Activated B cell treated with CpG ODN at 0.5 μM for 24 hours (primary cell): ENCODE measurements at regions not wholly inside any gene's neighbourhood (a gene's known extent, or its start where the extent isn't known, plus 50 kb on each side); places are given as distances from the start of the nearest gene placed in this dataset.

ENCODE experiments used
- ATAC-seq: fragments of 200-7000 bp; cut with Tn5 transposase; one replicate; pipeline ENCODE4 v1.10.0; 2021; ENCODE audit warnings: low read depth, mild to moderate bottlenecking, moderate library complexity
- CTCF ChIA-PET: fragments of 350-600 bp; sonication (Branson Sonifier 250); formaldehyde crosslinking; loops from one replicate; lab custom pipeline; 2021; ENCODE audit warnings: antibody characterized with exemption; lab: Charles Lee
- POLR2A ChIA-PET: fragments of 350-600 bp; sonication (Branson Sonifier 250); formaldehyde crosslinking; loops from one replicate; lab custom pipeline; 2021; ENCODE audit warnings: antibody characterized with exemption; lab: Charles Lee
- DNase-seq: peaks from one replicate; pipeline ENCODE4 v3.0.0; 2022
- H3K27ac Mint-ChIP-seq: one replicate; pipeline ENCODE4 v1.8.0; 2020; ENCODE audit warnings: mixed read lengths
- H3K27me3 Mint-ChIP-seq: one replicate; pipeline ENCODE4 v1.8.0; 2021; ENCODE audit warnings: mixed read lengths
- H3K36me3 Mint-ChIP-seq: one replicate; pipeline ENCODE4 v1.8.0; 2021; ENCODE audit warnings: low read depth, mixed read lengths
- H3K4me1 Mint-ChIP-seq: one replicate; pipeline ENCODE4 v1.8.0; 2021; ENCODE audit warnings: mixed read lengths
- H3K4me3 Mint-ChIP-seq: one replicate; pipeline ENCODE4 v1.8.0; 2020; ENCODE audit warnings: mild to moderate bottlenecking, mixed read lengths
- H3K9me3 Mint-ChIP-seq: one replicate; pipeline ENCODE4 v1.8.0; 2020; ENCODE audit warnings: mixed read lengths
- intact Hi-C: fragments of 100-400 bp; cut with micrococcal nuclease; formaldehyde crosslinking; loops from one replicate; pipeline ENCODE4 v1.15.1; 2024
- TF ChIP-seq, protein P1 (sequence below): fragments of 200-600 bp; IDR thresholded peaks from one replicate; pipeline ENCODE4 v1.8.0; 2022; ENCODE audit warnings: antibody characterized with exemption, mild to moderate bottlenecking

DNA sequence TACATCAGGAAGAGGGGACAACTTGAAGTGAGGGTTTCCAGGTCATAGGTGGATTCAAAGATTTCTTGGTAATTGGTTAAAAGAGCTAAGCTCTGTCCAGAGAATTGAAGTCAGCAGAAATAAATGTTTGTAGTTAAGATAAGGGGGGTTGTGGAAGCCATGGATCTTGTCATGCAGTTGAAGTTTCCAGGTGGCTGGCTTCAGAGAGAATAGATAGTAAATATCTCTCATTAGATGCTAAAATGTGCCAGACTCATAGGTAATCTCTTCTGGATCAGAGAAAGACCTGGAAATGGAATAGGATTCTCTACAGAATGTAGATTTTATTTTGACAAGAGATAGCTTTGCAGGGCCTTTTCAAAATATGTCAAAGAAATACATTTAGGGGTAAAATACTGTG, 491.7 kb downstream of the PRR16 start:
- intact Hi-C loops, result no loop called here
- no peaks in the 10 kb centered on the region for H3K27me3 Mint-ChIP-seq
- H3K4me1 Mint-ChIP-seq, result no peaks in the 10 kb centered on the region
- H3K36me3 Mint-ChIP-seq, result no peaks in the 10 kb centered on the region
- ChIA-PET POLR2A (no interaction called here), CTCF (no interaction called here)
- TF ChIP-seq, protein P1, sequence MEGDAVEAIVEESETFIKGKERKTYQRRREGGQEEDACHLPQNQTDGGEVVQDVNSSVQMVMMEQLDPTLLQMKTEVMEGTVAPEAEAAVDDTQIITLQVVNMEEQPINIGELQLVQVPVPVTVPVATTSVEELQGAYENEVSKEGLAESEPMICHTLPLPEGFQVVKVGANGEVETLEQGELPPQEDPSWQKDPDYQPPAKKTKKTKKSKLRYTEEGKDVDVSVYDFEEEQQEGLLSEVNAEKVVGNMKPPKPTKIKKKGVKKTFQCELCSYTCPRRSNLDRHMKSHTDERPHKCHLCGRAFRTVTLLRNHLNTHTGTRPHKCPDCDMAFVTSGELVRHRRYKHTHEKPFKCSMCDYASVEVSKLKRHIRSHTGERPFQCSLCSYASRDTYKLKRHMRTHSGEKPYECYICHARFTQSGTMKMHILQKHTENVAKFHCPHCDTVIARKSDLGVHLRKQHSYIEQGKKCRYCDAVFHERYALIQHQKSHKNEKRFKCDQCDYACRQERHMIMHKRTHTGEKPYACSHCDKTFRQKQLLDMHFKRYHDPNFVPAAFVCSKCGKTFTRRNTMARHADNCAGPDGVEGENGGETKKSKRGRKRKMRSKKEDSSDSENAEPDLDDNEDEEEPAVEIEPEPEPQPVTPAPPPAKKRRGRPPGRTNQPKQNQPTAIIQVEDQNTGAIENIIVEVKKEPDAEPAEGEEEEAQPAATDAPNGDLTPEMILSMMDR, result no peak
- no peak overlapping the region for H3K27ac Mint-ChIP-seq
- no peak overlapping the region for H3K4me3 Mint-ChIP-seq
- peaks cover 20% of the 10 kb centered on the region for H3K9me3 Mint-ChIP-seq
- no peak for ATAC-seq
- no peak for DNase-seq

DNA sequence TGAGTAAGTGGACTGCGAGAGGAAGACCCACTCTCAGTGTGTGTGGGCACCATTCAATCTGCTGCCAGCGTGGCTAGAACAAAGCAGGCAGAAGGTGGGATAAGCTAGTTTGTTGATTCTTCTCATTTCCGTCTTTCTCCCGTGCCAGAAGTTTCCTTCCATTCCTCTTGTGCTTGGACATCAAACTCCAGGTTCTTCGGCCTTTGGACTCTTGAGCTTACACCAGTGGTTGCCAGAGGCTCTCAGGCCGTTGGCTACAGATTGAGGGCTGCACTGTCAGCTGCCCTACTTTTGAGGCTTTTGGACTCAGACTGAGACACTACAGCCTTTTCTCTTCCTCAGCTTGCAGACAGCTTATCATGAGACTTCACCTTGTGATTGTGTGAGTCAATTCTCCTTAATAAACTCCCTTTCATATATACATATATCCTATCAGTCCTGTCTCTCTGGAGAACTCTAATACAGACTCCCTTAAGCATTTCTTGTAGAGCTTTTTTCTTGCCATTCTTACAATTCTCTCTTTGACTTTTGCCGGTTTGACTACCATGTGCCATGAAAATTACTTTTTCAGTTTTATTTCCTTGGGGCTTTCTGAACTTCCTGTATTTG, 494.9 kb downstream of the PRR16 start:
- Mint-ChIP-seq H3K27me3 (no peaks in the 10 kb centered on the region), H3K4me1 (no peaks in the 10 kb centered on the region), H3K36me3 (no peaks in the 10 kb centered on the region), H3K4me3 (no peak overlapping the region), H3K9me3 (peaks cover 6% of the 10 kb centered on the region), H3K27ac (no peak overlapping the region)
- TF ChIP-seq, protein P1, result no peak
- no peak for DNase-seq
- ChIA-PET POLR2A (no interaction called here), CTCF (no interaction called here)
- ATAC-seq, result no peak
- intact Hi-C loops, result no loop called here

DNA sequence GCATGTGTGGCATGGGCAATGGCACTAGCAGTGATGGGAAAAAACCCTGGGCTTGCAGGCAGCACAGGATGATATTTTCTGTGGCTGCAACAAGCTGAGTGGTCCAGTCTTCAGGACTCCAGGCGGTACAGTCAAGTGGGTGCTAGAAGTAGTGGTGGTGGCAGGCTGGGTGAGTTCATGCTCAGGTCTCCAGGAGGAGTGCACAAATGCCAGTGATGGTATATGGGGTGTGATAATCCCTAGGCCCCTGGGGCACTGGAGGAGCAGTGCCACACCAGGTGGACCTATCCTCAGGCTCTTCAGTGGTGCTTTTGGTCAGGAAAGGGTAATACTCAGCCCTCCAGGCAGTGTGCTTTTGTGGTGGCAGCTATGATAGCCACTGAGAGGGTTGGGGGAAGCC, 496.4 kb downstream of the PRR16 start:
- no peak overlapping the region for H3K4me3 Mint-ChIP-seq
- CTCF ChIA-PET, result no interaction called here
- DNase-seq (no peak), ATAC-seq (no peak)
- no peaks in the 10 kb centered on the region for H3K36me3 Mint-ChIP-seq
- TF ChIP-seq, protein P1, result no peak
- no peaks in the 10 kb centered on the region for H3K4me1 Mint-ChIP-seq
- intact Hi-C loops, result no loop called here
- H3K9me3 Mint-ChIP-seq, result peaks cover 7% of the 10 kb centered on the region
- no peaks in the 10 kb centered on the region for H3K27me3 Mint-ChIP-seq
- H3K27ac Mint-ChIP-seq, result no peak overlapping the region
- POLR2A ChIA-PET, result no interaction called here

DNA sequence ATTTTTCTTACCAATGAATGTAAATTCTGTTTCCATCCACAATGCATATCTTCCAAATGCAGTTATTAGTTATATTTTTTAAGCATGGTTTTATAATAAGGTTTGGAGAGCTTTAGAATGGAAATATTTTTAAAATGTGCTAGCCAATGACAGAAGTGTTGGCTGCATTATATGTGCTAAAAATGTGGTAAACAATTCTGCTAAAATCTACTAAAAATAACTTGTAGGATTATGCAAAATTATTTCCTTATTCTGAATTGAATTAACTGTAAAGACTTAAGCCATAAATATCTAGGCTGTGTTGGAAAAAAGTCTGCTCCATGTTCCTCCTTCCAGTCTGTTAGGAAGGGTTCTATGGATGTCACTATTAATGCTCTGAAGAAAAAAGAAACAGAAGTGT, 503.3 kb downstream of the PRR16 start:
- peaks cover 6% of the 10 kb centered on the region for H3K9me3 Mint-ChIP-seq
- H3K27ac Mint-ChIP-seq, result no peak overlapping the region
- ChIA-PET CTCF (no interaction called here), POLR2A (no interaction called here)
- no peaks in the 10 kb centered on the region for H3K36me3 Mint-ChIP-seq
- intact Hi-C loops, result no loop called here
- no peak overlapping the region for H3K4me3 Mint-ChIP-seq
- no peaks in the 10 kb centered on the region for H3K27me3 Mint-ChIP-seq
- DNase-seq (no peak), ATAC-seq (no peak)
- TF ChIP-seq, protein P1, result no peak
- no peaks in the 10 kb centered on the region for H3K4me1 Mint-ChIP-seq

DNA sequence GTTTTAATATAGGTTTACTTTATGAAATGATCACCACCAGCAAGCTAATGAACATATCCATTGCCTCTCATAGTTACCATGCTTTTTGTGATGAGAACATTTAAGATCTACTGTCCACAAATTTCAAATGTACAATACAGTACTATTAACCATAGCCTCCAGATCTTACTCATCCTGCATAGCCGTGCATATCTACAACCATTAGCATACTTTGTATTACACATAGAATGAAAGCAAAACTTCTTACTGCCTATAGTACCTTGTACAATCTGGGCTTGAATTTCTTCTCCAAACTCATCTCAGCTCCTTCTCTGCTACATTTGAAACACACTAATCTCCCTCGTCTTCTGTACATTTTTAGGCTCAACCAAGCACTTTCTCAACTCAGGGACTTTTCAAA, 510.6 kb downstream of the PRR16 start:
- CTCF ChIA-PET, result no interaction called here

More for the DNA sequence above, 510.6 kb downstream of the PRR16 start:
- no peak overlapping the region for H3K27ac Mint-ChIP-seq
- no peaks in the 10 kb centered on the region for H3K27me3 Mint-ChIP-seq
- no peak overlapping the region for H3K4me3 Mint-ChIP-seq
- TF ChIP-seq, protein P1, result no peak
- H3K36me3 Mint-ChIP-seq, result no peaks in the 10 kb centered on the region
- no peak for ATAC-seq
- peaks cover 4% of the 10 kb centered on the region for H3K9me3 Mint-ChIP-seq
- no peaks in the 10 kb centered on the region for H3K4me1 Mint-ChIP-seq
- DNase-seq, result no peak
- POLR2A ChIA-PET, result no interaction called here
- intact Hi-C loops, result no loop called here
